ENCODE measurements at regions not wholly inside any gene's neighbourhood (a gene's known extent, or its start where the extent isn't known, plus 50 kb on each side); places are given as distances from the start of the nearest gene placed in this dataset.

GRCh38 chr7:445020-445419, 74.6 kb downstream of the PDGFA start:
- H3K4me3 ChIP-seq = no peak overlapping the region
- no peaks in the 10 kb centered on the region for H3K27me3 ChIP-seq
- H3K27ac ChIP-seq = no peak overlapping the region
- 68 to 100% methylated on average over 1 to 4 of the region's 14 CpGs for WGBS, 2 donors
- no peak for DNase-seq
- H3K36me3 ChIP-seq = no peaks in the 10 kb centered on the region
- no peaks in the 10 kb centered on the region for H3K9me3 ChIP-seq
- intact Hi-C loops (cut with DNase I) = no loop called here
- no peak for TF ChIP-seq CTCF (IDR thresholded peaks at IDR 0.05)
- no peak for TF ChIP-seq POLR2A (IDR thresholded peaks at IDR 0.05)
- peaks cover 0 to 15% (median 0%) of the 10 kb centered on the region in 3 donors for H3K4me1 ChIP-seq

DNA sequence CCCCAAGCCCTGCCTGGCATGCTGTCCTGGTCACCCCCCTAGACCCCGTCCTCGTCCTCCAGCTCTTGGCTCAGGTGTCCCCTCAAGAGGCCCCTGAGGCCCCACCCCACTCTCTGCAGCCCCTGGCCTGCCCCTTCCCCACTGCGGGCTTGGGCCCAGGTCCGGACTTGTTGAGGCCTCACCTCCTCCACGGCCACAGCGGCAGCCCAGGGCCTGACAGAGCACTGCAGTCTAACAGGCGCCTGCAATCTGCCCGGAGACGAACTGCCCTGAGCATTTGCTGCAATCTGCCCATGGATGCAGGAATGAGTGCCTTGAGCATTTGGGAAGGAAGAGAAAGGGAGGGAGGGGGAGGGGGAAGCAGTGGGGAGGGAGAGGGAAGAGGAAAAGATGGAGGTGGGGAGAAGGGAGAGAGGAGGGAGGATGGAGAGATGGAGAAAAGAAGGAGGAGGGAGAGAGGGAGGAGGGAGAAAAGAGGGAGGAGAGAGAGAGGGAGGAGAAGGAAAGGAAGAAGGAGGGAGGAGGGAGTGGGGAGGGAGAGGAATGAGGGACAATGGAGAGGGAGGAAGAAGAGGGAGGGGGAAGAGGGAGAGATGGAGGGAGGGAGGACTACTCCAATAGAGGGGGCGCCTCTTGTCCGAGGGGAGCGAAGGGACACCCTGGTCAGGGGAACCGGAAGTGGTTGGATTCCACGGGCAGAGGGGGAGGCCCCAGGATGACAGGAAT, 73.9 kb downstream of the PDGFA start:
- Histone ChIP-seq H3K4me3 (no peak overlapping the region), H3K27ac (no peak overlapping the region), H3K4me1 (peaks cover 0 to 15% (median 0%) of the 10 kb centered on the region in 3 donors), H3K36me3 (no peaks in the 10 kb centered on the region), H3K9me3 (no peaks in the 10 kb centered on the region), H3K27me3 (peaks cover 0 to 2% (median 0%) of the 10 kb centered on the region in 4 donors)
- intact Hi-C loops (cut with DNase I) = no loop called here
- TF ChIP-seq POLR2A (IDR thresholded peaks at IDR 0.05) = no peak
- TF ChIP-seq CTCF (IDR thresholded peaks at IDR 0.05) = no peak
- no peak for DNase-seq
- 62 to 64% methylated on average over 9 of the region's 14 CpGs for WGBS, 2 donors

DNA sequence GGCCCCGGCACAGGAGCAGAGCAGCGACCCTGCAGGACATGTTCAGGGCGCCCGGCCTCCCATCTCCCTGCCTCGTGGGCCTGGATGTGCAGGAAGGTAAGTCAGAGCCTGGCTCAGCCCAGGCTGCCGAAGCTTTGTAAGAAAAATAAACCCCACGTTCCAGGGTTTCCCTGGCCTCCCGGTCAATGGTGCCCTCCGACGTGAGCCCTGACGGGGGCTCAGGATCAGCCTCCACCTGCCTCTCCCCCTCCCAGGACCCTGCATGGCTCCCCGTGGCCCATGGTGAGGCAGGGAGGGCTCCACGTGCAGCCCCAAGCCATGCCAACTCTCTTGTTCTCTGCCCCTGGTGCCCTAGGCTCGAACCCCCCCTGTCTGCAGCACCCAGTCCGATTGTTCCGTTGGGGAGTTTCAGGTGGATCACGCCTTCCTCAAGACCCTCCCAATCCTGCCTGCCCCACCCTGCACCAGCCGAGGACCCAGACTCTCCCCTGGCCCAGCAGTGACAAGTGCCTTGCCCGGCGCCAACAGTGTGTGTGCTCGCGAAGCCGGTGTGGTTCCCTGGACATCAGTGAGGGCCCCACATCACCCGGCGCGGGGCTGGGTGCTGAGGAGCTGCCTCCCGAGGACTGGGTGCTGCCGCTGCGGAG, 73.2 kb downstream of the PDGFA start:
- Histone ChIP-seq H3K27me3 (peaks cover 0 to 9% (median 0%) of the 10 kb centered on the region in 4 donors), H3K4me3 (no peak overlapping the region), H3K9me3 (no peaks in the 10 kb centered on the region), H3K36me3 (no peaks in the 10 kb centered on the region), H3K27ac (no peak overlapping the region), H3K4me1 (peaks cover 0 to 15% (median 0%) of the 10 kb centered on the region in 3 donors)
- 74 to 83% methylated on average over 14 to 16 of the region's 29 CpGs for WGBS, 2 donors
- intact Hi-C loops (cut with DNase I) = no loop called here
- no peak for DNase-seq
- no peak for TF ChIP-seq CTCF (IDR thresholded peaks at IDR 0.05)
- no peak for TF ChIP-seq POLR2A (IDR thresholded peaks at IDR 0.05)
